Hematopoietic multipotent progenitor cell (in vitro differentiated cells): ENCODE measurements at regions not wholly inside any gene's neighbourhood (a gene's known extent, or its start where the extent isn't known, plus 50 kb on each side); places are given as distances from the start of the nearest gene placed in this dataset.
"Not testable (repeated sequence)": the region's sequence is repeated elsewhere in the genome, so short reads cannot be mapped to it uniquely, and the experiment has no call there.

ENCODE experiments used
- DNase-seq, 3 donors: peaks; one replicate each; pipeline ENCODE4 v3.0.0-alpha.2; 2011 to 2015; ENCODE audit warnings: low read depth in 2 of 3, low spot score in 2 of 3

DNA sequence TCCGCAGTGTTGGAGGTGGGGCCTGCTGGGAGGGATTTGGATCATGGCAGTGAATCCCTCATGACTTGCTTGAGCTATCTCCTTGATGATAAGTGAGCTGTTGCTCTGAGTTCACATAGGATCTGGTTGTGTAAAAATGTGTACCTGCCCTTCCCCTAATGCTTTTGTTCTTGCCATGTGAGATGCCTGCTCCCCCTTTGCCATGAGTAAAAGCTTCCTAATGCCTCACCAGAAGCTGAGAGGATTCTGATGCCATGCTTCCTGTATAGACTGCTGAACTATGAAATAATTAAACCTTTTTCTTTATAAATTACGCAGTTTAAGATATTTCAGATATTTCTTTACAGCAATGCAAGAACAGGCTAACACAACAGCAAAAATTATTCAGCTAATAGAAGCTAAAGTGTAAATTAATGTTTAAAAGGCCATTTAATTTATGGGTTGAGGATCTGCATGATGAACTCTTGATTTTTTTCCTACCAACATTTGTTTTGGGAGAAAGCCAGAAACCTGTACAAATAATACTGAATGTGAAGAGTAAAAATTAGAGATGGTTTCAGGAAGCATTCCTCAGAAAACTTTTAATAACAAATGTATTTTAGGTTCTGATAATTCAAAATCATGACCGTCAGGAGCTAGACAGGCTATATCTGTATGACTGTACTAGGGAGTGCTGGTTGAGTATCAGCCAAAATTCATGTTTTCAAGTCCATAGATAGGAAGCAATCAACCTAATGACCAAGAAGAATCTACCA, 177.5 kb upstream of the GRIA4 start:
- no peak for DNase-seq

GRCh38 chr11:105429096-105429910, 180.6 kb upstream of the GRIA4 start:
- DNase-seq = no peak

GRCh38 chr11:105407101-105407500, 202.8 kb upstream of the GRIA4 start:
- DNase-seq = no peak

DNA sequence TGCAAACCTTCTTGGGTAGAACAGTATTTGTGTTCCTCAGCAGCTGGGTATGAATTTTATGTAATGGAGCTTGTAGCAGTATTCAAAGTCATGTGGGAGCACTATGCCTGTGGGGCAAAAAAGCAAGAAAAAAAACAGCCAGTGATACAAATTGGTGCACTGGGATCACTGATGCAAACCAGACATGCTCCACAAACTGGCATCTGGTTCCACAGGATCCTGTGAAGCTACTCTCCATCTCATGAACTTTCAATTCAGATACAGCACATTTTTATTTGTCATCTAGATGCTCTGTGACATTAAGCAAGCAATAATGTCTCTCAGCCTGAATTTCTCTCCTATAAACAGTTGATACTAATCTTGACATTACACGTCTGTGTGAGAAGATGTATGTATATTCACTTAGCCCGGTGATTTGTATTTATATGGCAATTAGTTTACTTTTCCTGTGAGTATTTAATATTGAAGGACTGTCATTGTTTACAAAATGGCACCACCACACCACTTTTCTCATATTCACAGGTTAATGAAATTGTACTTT, 208.5 kb upstream of the GRIA4 start:
- DNase-seq = no peak

- no peak for DNase-seq
Measured at GRCh38 chr11:105399511-105399910, 210.4 kb upstream of the GRIA4 start.

DNA sequence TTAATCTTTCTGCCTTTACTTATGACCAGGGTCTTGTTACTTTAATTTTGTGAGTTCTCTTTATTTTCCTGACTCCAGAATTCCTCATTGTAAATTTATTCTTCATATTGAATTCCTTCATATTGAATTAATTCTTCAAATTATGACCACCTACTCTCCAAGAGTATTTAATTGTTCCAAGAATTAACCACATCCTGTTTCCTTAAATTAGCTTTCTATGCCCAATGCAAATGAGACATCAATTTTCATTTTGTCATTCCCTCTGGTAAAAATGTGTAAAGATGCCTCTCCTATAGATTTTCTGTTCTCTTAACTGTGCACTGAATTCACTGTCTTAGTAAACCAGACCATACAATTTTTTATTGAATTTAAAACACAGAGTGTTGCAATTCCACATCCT, 211.2 kb upstream of the GRIA4 start:
- no peak for DNase-seq

DNA sequence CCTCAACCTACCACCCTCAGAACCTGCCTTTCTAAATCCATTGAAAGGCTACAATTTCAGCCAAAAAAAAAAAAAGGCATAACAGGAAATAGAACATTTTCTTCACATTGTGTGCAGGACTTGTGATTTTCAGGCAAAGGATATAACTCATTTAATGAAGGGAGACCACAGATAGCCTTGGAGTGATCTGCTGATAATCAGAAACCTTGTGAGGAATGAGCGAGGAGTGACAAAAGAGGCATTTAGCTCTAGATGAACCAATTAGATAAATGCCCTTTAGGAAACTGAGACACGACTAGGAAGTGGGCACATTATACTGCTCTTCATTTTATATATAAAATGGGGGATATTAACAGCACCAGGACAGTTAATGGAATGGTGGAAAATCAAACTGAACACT, 216.5 kb upstream of the GRIA4 start:
- no peak for DNase-seq

DNA sequence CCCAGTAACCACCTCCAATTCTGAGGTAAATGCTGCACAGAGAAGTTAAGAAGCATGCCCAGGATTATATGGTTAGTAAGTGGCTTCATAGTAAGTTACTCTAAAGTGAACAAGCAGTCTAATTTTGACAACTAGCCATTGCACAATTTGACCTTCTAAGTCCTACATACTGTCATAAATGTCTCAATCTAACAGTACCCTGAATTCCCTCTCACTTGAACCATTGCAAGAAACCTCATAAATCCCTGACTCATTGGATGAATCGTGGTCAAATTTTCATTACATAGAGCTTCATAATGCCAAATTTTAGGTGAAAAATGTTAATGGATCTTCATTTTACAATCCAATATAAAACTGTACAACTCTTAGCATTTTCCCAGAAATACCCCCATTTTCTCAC, 217.3 kb upstream of the GRIA4 start:
- DNase-seq = no peak

- DNase-seq = no peak
Measured at GRCh38 chr11:105389952-105390351, 219.9 kb upstream of the GRIA4 start.

GRCh38 chr11:105388006-105388405, 221.9 kb upstream of the GRIA4 start:
- no peak for DNase-seq

- DNase-seq = no peak
Measured at GRCh38 chr11:105381941-105382340, 227.9 kb upstream of the GRIA4 start.

- DNase-seq = no peak
Measured at GRCh38 chr11:105377870-105378269, 232.0 kb upstream of the GRIA4 start.

DNA sequence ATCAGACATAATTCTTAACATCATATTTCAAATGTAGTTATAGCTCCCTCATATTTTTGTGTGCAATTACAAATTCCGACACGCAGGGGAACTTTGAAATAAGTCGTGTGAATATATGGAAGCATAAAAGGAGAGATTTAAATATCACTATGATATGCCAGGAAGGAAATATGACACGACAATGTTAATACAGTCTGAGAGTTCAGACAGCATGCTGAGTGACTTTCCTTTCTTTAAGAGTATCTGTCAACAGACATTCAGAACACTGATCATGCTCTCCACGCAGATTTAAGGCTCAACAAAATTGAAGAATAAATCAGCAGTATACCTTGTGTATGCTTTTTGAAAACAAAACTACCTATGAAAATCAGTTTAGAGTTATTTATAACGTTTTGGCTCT, 232.6 kb upstream of the CARD18 start:
- no peak for DNase-seq

- no peak for DNase-seq
Measured at GRCh38 chr11:105371311-105371710, 231.7 kb upstream of the CARD18 start.

DNA sequence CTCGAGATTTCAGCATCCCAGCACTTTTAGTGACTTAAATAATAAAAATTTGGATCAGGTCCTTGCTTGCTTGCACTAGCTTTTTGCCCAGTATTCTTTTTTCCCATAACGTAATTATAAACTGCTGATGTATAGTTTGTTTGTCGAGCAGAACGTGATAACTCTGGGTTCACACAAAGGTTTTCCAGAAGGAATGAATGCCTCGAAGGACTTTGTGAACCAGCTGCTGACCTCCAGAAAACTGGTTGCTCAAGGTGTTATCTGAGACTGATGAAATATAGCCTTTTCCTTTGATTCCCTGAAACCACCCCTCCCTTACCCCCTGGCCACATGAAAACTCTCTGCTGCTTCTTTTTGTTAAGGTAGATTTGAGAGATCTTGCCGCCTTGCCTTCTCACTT, 229.1 kb upstream of the CARD18 start:
- no peak for DNase-seq

- no peak for DNase-seq
Measured at GRCh38 chr11:105367129-105367528, 227.6 kb upstream of the CARD18 start.

- DNase-seq = no peak
Measured at GRCh38 chr11:105361651-105362050, 222.1 kb upstream of the CARD18 start.

- no peak for DNase-seq
Measured at GRCh38 chr11:105357764-105358163, 218.2 kb upstream of the CARD18 start.

GRCh38 chr11:105357146-105357545, 217.6 kb upstream of the CARD18 start:
- DNase-seq = no peak

GRCh38 chr11:105349867-105350266, 210.3 kb upstream of the CARD18 start:
- not testable (repeated sequence) for DNase-seq

DNA sequence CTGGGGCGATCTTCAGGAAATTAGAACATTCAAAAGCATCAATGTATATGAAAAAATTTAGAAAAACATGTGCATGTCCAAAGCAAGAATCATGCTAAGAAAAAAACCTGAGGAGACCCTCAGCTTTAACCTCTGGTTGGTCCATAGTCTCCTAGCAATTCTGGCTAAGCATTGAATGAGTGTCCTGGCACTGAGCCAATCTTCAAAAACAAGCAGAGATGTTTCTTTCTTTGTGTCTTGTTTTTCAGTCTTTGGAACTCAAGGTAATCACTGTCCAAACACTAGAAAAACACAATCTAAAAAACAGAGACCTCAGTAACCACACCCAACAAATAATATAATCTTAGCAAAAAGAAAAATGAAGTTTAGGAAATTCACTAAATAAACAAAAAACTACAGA, 205.4 kb upstream of the CARD18 start:
- no peak for DNase-seq
